ENCODE measurements at regions not wholly inside any gene's neighbourhood (a gene's known extent, or its start where the extent isn't known, plus 50 kb on each side); places are given as distances from the start of the nearest gene placed in this dataset.

GRCh38 chr11:10397226-10397987 is 57.7 kb upstream of the AMPD3 start:
- WGBS (ENCODE audit: insufficient coverage, low lambda C conversion rate), result 100% methylated on average over 1 of the region's 7 CpGs
- no peaks in the 10 kb centered on the region for H3K36me3 ChIP-seq (ENCODE audit: control insufficient read depth, insufficient read depth, low read length)
- peaks cover under 1% of the 10 kb centered on the region for H3K4me1 ChIP-seq (ENCODE audit: control insufficient read depth, insufficient read depth, low read length)
- H3K9me3 ChIP-seq (ENCODE audit: control insufficient read depth, low read depth, low read length), result no peaks in the 10 kb centered on the region
- no peak overlapping the region for H3K4me3 ChIP-seq (ENCODE audit: low read length)
- H3K27me3 ChIP-seq (ENCODE audit: control insufficient read depth, insufficient read depth, low read length), result no peaks in the 10 kb centered on the region
- no peak for DNase-seq
- no peak overlapping the region for H3K27ac ChIP-seq (ENCODE audit: low read length)

GRCh38 chr11:10398525-10398924 is 56.5 kb upstream of the AMPD3 start:
- Histone ChIP-seq H3K9me3 (ENCODE audit: control insufficient read depth, low read depth, low read length) (no peaks in the 10 kb centered on the region), H3K27ac (ENCODE audit: low read length) (no peak overlapping the region), H3K4me1 (ENCODE audit: control insufficient read depth, insufficient read depth, low read length) (no peaks in the 10 kb centered on the region), H3K4me3 (ENCODE audit: low read length) (no peak overlapping the region), H3K36me3 (ENCODE audit: control insufficient read depth, insufficient read depth, low read length) (no peaks in the 10 kb centered on the region), H3K27me3 (ENCODE audit: control insufficient read depth, insufficient read depth, low read length) (no peaks in the 10 kb centered on the region)
- no peak for DNase-seq
- no CpG with 5 or more reads among the region's 4 CpGs for WGBS (ENCODE audit: insufficient coverage, low lambda C conversion rate)

GRCh38 chr11:10400856-10401255 is 54.2 kb upstream of the AMPD3 start:
- no peak for DNase-seq
- no peaks in the 10 kb centered on the region for H3K9me3 ChIP-seq (ENCODE audit: control insufficient read depth, low read depth, low read length)
- no peak overlapping the region for H3K4me3 ChIP-seq (ENCODE audit: low read length)
- no peaks in the 10 kb centered on the region for H3K36me3 ChIP-seq (ENCODE audit: control insufficient read depth, insufficient read depth, low read length)
- no peaks in the 10 kb centered on the region for H3K4me1 ChIP-seq (ENCODE audit: control insufficient read depth, insufficient read depth, low read length)
- 100% methylated on average over 1 of the region's 1 CpG for WGBS (ENCODE audit: insufficient coverage, low lambda C conversion rate)
- no peaks in the 10 kb centered on the region for H3K27me3 ChIP-seq (ENCODE audit: control insufficient read depth, insufficient read depth, low read length)
- no peak overlapping the region for H3K27ac ChIP-seq (ENCODE audit: low read length)

- no peak for DNase-seq
- no CpG with 5 or more reads among the region's 3 CpGs for WGBS (ENCODE audit: insufficient coverage, low lambda C conversion rate)
- H3K27ac ChIP-seq (ENCODE audit: low read length), result no peak overlapping the region
- H3K9me3 ChIP-seq (ENCODE audit: control insufficient read depth, low read depth, low read length), result no peaks in the 10 kb centered on the region
- no peak overlapping the region for H3K4me3 ChIP-seq (ENCODE audit: low read length)
- H3K27me3 ChIP-seq (ENCODE audit: control insufficient read depth, insufficient read depth, low read length), result no peaks in the 10 kb centered on the region
- no peaks in the 10 kb centered on the region for H3K4me1 ChIP-seq (ENCODE audit: control insufficient read depth, insufficient read depth, low read length)
- H3K36me3 ChIP-seq (ENCODE audit: control insufficient read depth, insufficient read depth, low read length), result no peaks in the 10 kb centered on the region
Measured at GRCh38 chr11:10401256-10401655, 53.8 kb upstream of the AMPD3 start.

GRCh38 chr11:10401696-10402392 is 53.2 kb upstream of the AMPD3 start:
- WGBS (ENCODE audit: insufficient coverage, low lambda C conversion rate), result no CpG with 5 or more reads among the region's 4 CpGs
- no peak overlapping the region for H3K4me3 ChIP-seq (ENCODE audit: low read length)
- DNase-seq, result no peak
- H3K4me1 ChIP-seq (ENCODE audit: control insufficient read depth, insufficient read depth, low read length), result no peaks in the 10 kb centered on the region
- H3K9me3 ChIP-seq (ENCODE audit: control insufficient read depth, low read depth, low read length), result no peaks in the 10 kb centered on the region
- no peak overlapping the region for H3K27ac ChIP-seq (ENCODE audit: low read length)
- H3K36me3 ChIP-seq (ENCODE audit: control insufficient read depth, insufficient read depth, low read length), result no peaks in the 10 kb centered on the region
- no peaks in the 10 kb centered on the region for H3K27me3 ChIP-seq (ENCODE audit: control insufficient read depth, insufficient read depth, low read length)

Measured in large intestine (tissue), 3 donors.